ENCODE measurements at regions not wholly inside any gene's neighbourhood (a gene's known extent, or its start where the extent isn't known, plus 50 kb on each side); places are given as distances from the start of the nearest gene placed in this dataset.
A peak's percentile ranks its signal among the peaks of the same experiment; 100 is the strongest.

DNA sequence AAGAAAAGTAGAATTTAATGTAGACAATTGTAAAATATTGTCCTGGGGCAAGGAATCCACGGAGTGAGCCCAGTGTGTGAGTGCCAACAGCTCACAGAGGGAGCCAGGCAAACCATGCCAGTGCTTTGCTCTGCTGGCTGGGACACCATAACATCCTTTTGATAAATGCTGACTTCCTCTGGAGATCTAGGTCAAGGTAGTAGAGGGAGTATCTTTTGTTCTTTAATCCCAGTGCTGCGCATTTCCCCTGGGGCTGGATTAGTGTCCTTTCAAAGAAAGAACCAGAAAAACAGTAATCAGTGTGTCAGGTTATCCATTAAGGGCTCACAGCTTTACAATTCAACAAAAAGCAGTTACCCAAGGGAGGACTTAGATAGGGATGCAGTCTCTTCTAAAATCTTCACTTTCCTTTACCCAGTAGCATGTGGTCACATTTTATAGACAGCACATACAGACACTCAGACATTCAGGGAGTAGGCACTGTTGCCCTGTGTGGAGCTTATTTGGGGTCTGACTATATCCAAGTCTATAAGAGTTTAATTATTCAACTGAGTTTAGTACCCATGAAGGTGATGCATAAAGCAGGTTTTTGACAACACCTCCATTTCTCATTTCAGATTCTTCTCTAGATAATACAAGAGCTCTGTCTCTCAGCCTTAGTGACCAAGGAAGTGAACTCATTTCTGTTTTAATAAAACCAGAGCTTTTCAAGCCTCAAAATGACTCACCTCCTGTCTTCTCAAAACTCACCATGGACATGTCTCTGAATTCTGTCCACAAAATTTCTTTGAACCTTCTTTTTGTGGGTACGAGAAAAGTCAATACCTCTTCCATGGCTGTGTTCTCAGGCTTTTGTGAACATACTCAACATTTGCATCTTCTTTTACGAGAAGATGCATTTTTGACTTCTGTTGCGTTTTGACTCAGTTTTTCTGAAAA is 215.3 kb downstream of the BRINP2 start:
- peak; percentile 26 for DNase-seq

DNA sequence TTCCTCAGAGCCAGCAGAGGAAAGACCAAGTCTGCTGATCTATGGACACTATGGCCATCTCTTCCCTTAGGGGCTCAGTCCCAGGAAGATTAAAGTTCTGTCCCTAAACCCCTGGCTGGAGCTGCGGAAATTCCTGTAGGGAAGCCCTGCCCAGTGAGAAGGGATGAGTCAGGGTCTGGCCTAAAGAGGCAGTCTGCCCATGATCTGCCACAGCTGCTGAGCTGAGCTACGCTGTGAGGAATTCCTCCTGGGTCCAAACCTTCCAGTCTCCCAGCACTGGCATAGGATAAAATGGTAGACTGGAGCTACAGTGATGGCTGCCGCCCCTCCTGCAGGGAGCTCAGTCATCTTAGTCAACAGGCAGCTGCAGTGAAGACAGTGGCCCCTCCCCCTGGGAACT is 213.7 kb downstream of the BRINP2 start:
- DNase-seq, result no peak

DNA sequence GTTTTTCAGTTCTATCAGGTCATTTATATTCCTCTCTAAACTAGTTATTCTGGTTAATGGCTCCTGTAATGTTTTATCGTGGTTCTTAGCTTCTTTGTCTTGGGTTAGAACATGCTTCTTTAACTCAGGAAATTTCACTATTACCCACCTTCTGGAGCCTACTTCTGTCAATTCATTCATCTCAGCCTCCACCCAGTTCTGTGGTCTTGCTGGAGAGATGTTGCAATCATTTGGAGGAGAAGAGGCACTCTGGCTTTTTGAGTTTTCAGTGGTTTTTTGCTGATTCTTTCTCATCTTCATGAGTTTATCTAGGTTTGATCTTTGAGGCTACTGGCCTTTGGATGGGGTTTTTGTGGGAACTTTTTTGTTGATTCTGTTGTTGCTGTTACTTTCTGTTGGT is 213.0 kb downstream of the BRINP2 start:
- DNase-seq, result no peak

DNA sequence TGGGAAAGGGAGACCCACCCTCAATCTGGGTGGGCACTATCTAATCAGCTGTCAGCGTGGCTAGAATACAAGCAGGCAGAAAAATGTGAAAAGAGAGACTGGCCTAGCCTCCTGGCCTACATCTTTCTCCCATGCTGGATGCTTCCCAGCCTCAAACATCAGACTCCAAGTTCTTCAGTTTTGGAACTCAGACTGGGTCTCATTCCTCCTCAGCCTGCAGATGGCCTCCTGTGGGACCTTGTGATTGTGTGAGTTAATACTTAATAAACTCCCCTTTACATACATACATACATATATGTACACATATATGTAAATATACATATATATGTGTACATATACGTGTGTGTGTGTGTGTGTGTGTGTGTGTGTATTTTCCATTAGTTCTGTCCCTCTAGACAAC is 207.1 kb downstream of the BRINP2 start:
- no peak for DNase-seq

DNA sequence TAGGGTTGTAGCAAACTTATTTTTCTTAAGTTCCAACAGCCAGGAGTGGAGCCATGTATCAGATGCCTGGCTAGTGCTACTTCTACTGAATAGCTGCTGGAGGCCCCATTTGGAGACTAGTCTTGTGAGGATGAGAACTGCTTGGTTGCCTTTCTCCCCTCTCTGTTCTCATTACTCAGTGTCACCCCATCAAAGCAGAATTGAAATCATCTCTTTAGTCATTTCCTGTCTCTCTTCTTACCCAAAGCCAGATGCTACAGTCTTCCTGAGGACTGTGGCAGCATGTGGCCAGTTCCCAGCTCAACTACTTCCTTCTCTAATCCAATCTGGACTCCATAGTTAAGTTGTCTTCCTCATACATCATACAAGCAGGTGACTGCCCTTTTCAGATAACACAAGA is 197.5 kb downstream of the BRINP2 start:
- DNase-seq, result no peak

DNA sequence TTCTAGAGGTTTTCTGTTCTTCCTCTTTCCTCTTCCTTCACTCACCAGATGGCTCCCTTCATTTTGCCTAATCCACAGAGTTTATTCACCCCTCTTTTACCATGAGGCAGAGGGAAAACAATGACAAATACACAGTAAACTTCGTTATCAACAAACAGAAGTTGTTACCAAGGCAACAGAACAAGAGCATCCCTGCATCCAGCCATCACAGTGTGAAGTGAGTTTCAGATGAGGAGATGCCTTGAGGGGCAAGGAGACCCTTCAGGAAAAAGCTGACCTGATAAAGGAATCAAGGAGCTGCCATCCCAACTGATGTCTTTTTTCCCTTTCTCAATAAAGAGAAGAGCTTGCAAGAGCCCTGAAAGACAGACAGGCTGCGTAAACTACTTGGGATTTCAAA is 195.3 kb downstream of the BRINP2 start:
- DNase-seq, result no peak

- DNase-seq, result no peak
These were observed 190.0 kb downstream of the BRINP2 start for GRCh38 chr1:177360791-177361190.

DNA sequence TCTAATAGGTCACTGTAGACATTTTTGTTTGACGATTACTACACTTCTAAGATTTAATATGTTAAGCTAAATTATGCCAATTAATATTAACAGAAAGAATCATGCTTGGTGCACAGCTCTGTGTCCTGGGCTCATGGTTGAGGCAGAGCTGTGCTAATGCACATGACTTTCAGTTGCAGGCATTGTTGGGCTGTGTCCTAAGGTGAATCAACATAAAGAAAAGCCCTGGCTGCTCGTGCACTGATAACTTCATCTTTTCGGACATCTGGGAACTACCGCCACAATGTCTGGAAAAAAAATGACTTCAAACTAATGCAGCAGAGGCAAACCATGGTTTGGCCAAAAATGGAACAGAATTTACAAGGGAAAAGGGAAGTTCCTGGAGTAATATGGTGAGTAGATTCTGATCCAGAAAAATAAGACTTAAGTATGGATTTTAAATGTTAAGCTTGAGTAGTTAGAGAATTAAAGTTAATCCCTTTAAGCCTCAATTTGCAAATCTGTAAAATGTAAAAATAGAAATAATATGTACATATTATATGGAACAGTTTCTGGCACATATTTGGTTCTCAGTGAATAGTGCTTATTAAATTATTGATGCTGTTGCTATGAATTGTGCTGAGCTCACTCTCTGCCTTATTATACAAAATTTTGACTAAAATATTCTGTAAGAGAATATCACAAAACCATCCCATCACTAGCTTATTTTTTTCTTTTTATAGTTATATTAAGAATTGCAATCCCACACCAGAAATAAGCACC is 186.1 kb downstream of the BRINP2 start:
- no peak for DNase-seq

GRCh38 chr1:177355575-177355974 is 184.8 kb downstream of the BRINP2 start:
- no peak for DNase-seq

GRCh38 chr1:177354247-177354646 is 183.5 kb downstream of the BRINP2 start:
- DNase-seq, result no peak

DNA sequence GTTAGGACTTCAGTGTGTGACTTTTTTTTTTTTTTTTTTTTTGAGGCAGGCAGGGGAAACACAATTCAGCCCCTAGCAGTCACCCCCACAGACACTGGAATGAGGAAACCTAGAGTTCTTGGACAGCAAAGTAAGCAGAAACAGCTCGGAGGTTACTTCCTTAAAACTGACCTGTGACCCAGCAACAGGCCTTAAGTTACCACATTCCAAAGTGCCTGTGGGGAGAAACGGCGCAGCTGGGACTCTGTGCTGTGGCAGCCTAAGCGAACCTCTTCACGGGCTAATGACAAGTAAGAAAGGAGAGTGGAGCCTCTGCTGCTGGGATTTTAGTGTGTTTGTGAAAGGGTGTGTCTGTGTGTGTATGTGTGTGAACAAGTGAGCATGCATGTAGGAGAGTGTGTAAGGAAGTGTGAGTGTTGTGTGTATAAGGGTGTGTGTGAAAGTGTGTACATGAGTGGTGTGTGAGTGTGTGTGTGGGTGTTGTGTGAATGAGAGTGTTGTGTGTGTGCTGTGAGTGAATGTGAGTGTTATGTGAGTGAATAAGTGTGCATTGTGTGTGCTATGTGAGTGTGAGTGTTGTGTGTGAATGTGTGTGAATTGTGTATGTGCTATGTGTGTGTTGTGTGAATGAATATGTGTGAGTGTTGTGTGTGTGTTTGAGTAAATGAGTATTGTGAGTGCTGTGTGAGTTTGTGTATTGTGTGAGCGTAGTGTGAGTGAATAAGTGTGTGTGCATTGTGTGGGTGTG is 180.8 kb downstream of the BRINP2 start:
- no peak for DNase-seq

DNA sequence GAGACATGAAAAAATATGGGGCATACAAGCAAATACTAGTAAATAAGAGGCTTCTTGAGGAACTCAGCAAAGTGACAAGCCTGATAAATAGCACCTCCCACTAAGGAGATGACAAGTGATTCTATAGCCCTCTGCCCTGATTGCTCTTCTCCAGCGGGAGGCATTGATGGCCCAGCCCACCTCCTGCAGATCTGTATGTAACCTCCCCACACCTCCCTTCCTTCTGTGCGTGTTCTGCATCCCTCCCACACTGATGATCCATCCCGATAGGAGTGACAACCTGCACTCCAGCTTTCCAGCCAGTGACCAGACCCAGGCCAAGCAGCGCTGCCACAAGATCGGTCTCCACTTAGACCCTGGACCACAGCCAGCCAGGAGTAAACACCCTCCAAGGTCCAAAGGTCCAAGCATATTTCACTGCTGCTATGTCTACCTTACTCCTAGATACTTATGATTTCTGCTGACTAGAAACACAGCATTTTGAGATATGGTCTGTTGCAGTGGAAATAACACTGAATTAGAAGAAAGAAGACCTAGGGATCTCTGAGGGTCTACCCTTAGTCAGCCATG is 176.1 kb downstream of the BRINP2 start:
- DNase-seq, result no peak

DNA sequence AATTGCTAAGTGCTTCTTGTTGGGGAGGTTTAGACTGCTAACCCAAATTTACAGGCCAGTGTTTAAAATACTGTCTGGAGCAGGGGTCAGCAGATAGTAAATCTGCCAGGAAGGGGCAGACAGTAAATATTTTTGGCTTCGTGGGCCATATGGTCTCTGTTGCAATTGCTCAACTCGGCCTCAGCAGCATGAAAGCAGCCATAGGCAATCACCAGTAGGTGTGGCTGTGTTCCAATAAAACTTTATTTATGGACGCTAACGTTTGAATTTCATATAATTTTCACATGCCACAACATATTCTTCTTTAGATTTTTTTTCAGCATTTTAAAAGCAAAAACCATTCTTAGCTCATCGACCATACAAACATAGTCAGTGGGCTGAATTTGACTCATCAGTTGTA is 172.7 kb downstream of the BRINP2 start:
- no peak for DNase-seq

GRCh38 chr1:177341773-177342172 is 171.0 kb downstream of the BRINP2 start:
- DNase-seq, result no peak

GRCh38 chr1:177340601-177341067 is 169.9 kb downstream of the BRINP2 start:
- no peak for DNase-seq

DNA sequence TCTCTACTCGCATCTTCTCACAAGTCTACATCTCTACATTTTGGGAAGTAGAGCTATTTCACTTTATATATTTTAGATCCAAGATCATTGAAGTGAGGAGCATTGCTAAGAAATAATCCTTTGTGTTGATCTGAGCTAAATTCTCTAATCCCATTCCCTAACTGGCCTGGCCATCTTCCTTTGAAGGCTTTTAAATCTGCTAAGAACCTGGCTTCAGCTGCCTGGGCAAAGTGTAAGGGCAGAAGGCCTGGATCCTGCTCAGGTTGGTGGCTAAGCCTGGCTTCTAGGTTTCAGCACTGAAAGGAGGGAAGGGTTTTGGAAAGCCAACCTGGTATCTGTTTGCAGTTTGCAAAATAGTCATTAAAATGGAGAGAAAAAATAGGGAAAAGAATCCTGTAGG is 167.6 kb downstream of the BRINP2 start:
- no peak for DNase-seq

GRCh38 chr1:177334903-177335302 is 164.1 kb downstream of the BRINP2 start:
- no peak for DNase-seq

DNA sequence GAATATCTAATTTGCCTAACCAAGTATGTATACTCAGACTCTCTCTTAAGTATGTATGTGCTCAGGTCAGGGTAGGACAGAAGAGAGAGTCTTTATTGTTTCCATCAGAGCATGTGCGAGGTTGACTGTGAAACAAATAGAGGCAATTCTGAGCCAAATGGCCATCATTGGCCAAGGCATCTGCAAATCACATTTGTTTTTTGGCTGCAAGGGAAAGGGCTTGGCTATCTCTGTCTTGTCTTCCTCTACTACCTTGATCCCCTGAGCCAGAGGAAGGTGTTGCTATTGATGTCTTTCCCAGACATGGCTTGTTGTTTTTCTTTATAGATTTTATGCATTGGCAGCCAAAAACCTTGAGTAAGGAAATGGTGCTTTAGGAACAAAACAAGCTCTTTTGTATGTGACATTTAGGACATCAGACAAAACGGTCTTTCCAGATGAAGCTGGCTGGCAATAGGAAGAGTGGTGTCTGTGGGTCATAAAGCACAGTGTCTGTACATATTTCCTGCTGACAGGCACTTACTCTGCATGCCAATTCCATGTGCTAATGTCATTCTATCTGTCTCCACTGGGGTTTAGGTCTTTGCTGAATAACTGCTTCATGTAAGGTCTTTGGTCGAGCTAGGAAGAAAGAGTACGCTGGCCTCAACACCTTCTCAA is 163.3 kb downstream of the BRINP2 start:
- no peak for DNase-seq

Data from COR-L47 (cell line).